ENCODE measurements at regions not wholly inside any gene's neighbourhood (a gene's known extent, or its start where the extent isn't known, plus 50 kb on each side); places are given as distances from the start of the nearest gene placed in this dataset.
"Not testable (repeated sequence)": the region's sequence is repeated elsewhere in the genome, so short reads cannot be mapped to it uniquely, and the experiment has no call there.

DNA sequence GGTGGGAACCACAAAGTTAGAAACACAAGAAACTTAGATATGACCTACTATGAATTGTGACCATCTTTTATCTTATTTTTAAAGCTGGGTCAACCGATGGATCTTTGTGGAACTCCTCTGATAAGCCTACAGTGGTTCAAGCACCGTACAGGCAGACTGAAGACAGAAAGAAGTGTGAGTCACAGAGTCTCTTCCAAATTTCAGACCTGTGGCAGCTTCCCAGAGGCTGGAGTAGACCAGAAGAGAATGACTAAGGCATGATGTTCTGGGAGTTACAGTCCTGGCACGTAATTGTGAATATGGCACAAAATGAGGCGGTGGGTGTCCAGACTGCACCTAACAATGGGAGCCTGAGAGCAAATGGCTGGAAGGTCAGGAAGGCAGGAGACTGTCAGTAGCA lies 70.0 kb downstream of the LMO4 start:
- DNase-seq (ENCODE audit: low spot score), result no peak

DNA sequence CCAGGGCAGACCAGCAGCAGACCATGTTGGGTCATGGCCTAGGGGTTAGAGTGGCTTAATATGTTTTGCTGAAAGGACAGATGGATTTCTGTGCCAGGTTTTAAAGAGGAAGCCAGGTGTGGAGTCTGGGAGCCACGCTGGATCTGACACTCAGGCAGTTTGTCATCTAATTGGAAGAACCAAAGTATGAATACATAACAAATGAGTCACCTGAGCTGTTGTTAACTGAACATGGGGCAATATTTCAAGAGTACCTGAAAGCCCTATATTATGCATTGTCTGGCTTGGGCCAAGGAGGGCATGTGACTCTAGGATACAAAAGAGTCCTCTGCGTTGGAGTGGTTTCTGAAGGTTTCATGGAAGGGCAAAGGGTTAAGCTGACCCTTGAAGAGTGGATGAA lies 70.6 kb downstream of the LMO4 start:
- DNase-seq (ENCODE audit: low spot score), result no peak

DNA sequence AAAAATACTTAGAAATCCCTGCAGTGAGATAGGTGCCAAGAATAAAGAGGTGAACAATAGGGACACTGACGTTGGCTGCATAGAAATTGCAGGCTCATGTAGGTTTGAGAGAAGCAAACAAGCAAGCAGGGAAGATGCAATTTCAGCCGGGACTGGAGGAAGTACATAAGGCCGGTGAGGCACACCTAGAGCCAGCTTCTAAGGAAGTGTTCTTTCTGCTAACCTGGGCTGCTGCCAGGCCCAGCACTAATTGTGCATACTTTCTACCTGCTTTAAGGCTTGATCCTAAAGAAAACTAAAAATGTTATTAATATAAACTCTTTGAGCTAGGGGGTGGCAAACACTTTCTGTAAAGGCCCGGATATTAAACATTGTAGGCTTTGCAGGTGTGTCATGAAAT lies 71.0 kb downstream of the LMO4 start:
- DNase-seq (ENCODE audit: low spot score), result no peak

DNA sequence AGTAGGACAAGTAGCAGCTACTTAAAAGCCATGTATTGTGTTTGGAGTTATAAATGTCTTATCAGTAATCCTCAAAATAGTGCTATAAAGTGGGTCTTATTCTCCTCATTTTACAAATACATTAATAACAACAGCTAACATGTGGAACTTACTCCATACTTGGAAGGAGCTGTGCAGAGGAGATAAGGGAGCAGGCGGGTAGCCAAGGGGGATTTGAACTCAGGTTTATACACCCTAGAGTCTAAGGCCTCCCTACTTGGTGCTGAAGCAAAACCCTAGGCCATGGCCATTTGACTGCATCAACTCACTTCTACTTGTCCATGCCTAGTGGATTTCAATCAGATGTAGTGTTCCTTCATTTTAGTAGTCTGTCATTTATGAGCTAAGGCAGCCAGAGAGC lies 72.1 kb downstream of the LMO4 start:
- no peak for DNase-seq (ENCODE audit: low spot score)

- DNase-seq (ENCODE audit: low spot score), result no peak
Observed at GRCh38 chr1:87402241-87403002, 73.7 kb downstream of the LMO4 start.

- DNase-seq (ENCODE audit: low spot score), result no peak
Observed at GRCh38 chr1:87403061-87403820, 74.6 kb downstream of the LMO4 start.

GRCh38 chr1:87404296-87404695 lies 75.6 kb downstream of the LMO4 start:
- DNase-seq (ENCODE audit: low spot score), result no peak

- DNase-seq (ENCODE audit: low spot score), result no peak
Observed at GRCh38 chr1:87408665-87409248, 80.1 kb downstream of the LMO4 start.

DNA sequence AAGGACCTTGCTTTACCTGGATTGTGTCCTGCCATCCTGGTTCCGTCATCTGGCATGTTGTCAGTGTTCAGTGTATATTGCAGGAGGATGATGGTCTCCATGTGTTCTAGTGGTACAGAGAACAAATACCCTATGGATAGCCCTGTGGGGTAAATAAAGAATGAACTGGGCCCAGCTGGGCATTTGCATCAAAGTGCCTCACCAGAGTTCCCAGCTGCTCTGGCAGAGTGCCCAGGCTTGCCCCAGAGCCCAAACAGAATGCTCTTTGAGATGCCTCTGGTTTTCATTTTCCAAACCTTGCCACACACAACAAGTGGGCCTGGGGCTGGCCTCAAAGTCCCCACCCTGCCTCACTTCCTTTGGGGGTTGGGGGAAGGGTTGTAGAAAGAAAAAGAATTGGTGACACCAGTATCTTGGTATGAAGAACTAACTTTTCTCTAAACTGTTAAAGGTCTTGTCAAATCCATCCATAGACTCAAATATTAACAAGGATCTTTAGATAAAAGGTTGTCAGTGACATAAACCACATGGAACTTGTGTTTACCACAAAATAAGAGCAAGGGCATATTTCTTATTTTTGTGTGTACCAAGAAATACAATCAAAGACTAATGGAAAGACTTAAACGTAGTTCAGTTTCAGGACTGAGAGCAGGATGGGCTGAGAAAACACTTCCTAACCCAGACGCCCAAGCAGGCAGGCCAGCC lies 82.2 kb downstream of the LMO4 start:
- DNase-seq (ENCODE audit: low spot score), result no peak

DNA sequence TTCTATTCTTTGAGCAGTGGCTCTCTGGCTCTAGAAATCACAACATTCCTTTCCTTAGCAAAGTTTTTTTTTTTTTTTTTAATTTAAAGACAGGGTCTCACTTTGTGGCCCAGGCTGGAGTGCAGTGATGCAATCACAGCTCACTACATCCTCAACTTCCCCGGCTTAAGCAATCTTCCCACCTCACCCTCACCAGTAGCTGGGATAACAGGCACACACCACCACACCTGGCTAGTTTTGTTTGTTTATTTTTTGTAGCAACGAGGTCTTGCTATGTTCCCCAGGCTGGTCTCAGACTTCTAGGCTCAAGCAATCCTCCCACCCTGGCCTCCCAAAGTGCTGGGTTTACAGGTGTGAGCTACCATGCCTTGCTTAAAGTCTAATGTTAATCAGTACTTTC lies 85.2 kb downstream of the LMO4 start:
- DNase-seq (ENCODE audit: low spot score), result not testable (repeated sequence)

GRCh38 chr1:87418048-87418447 lies 89.4 kb downstream of the LMO4 start:
- DNase-seq (ENCODE audit: low spot score), result no peak

GRCh38 chr1:87421809-87422208 lies 93.1 kb downstream of the LMO4 start:
- DNase-seq (ENCODE audit: low spot score), result no peak

- no peak for DNase-seq (ENCODE audit: low spot score)
Observed at GRCh38 chr1:87424541-87424940, 95.9 kb downstream of the LMO4 start.

GRCh38 chr1:87426463-87427249 lies 98.0 kb downstream of the LMO4 start:
- no peak for DNase-seq (ENCODE audit: low spot score)

GRCh38 chr1:87428367-87428766 lies 99.7 kb downstream of the LMO4 start:
- DNase-seq (ENCODE audit: low spot score), result no peak

- no peak for DNase-seq (ENCODE audit: low spot score)
Observed at GRCh38 chr1:87428883-87429282, 100.2 kb downstream of the LMO4 start.

GRCh38 chr1:87432685-87433084 lies 104.0 kb downstream of the LMO4 start:
- no peak for DNase-seq (ENCODE audit: low spot score)

- not testable (repeated sequence) for DNase-seq (ENCODE audit: low spot score)
Observed at GRCh38 chr1:87433101-87433500, 104.4 kb downstream of the LMO4 start.

GRCh38 chr1:87435484-87435883 lies 106.8 kb downstream of the LMO4 start:
- DNase-seq (ENCODE audit: low spot score), result no peak

DNA sequence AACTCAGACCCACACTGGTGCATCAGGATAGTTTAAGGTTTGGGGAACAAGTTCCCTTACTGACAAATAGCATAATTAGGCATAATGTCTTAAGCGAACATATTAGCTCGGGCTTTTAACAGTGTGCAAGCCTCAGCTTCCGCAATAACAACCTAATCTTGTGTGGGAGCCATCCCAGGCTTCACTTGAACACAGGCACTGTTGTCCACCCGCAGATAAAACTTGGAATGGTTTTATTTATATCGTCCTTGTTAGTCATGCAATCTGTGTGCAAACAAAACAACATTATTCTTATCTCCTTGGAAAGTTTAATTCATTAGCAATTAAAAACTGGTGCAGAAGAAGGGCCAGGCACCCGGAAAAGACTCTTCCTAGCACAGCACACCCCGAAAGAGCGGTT lies 107.4 kb downstream of the LMO4 start:
- not testable (repeated sequence) for DNase-seq (ENCODE audit: low spot score)

GRCh38 chr1:87436534-87436933 lies 107.9 kb downstream of the LMO4 start:
- peak; percentile 24 for DNase-seq (ENCODE audit: low spot score)
